HG03175 (cell line): ENCODE measurements at regions not wholly inside any gene's neighbourhood (a gene's known extent, or its start where the extent isn't known, plus 50 kb on each side); places are given as distances from the start of the nearest gene placed in this dataset.

Experiments used
- ATAC-seq: cut with Tn5 transposase; IDR thresholded peaks from one replicate; pipeline ENCODE4 v1.9.1; 2021; ENCODE audit warnings: mild to moderate bottlenecking, moderate library complexity; ENCODE audit not compliant: unreplicated experiment

DNA sequence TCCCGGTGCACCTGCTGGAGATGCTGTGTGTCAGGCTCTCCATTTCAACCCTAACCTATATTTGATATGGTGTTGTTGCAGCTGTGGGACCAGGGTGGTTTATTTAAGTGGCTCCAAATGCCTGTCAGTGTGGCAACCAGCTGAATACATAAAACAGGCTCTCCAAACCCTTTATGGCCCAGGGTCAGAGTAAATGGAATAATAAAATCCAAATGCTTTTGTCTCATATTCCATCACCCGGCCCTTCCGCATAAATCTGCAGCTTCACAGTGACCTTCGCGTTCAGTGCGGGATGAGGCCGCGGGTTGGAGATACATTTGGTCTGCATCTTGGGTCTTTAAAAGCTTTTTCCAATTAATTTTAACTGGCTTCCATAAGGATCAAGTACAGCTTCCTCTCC, 382.1 kb upstream of the NR2F2 start:
- no peak for ATAC-seq

DNA sequence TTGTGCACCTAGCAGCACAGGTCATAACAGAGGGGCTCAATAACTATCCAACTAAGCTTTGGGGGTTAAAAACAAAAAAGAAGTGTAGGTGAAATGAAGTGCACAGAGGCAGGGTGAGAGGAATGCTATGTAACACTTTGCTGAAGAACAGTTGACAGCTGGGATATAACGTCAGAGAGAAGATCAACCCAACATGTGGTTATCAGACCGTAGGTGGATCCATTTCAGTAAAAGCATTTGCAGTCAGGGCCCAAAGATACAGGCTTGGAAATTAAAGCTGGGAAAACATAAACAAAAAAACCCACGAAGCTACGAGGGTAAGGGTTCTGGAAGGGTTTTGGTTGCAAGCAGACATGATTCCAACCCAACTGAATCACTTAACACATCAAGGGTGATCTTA, 377.5 kb upstream of the NR2F2 start:
- no peak for ATAC-seq

DNA sequence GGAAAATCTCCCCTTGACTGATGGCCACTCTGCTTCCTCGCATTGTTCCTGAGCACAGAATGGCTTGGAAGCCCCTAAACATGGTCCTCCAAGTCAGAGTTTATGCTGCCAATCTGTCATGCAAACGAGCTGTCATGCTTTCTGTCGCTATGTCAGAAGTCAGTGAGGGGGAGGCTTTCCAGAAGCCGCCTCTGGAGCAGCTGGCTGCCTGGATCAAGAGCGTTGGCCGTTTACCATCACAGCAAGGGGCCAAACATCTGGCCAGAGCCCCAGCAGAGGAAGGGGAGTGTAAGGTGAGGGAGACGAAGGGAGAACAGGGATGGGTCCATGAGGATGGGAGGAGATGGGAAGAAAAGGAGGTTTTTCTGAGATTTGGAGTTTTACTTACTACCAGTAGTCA, 372.6 kb upstream of the NR2F2 start:
- no peak for ATAC-seq

DNA sequence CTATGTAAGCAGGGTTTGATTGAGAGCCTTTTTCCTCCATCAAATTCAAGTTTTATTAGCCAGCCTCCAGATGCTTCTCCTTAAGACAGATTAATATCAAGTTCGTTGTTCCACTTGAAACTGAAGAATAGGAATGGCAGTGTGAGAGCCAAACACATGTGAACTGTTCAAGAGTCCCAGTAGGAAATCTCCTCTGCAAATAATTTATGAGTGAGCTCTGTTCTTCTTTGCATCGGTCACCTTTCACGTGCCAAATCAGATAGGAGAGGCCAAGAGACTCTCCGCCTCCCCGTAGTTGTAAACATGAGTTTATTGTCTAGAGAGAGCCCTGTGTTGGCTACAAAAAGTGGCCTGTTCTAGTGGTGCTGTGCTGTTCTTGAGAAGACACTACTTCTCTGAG, 372.1 kb upstream of the NR2F2 start:
- ATAC-seq = no peak

DNA sequence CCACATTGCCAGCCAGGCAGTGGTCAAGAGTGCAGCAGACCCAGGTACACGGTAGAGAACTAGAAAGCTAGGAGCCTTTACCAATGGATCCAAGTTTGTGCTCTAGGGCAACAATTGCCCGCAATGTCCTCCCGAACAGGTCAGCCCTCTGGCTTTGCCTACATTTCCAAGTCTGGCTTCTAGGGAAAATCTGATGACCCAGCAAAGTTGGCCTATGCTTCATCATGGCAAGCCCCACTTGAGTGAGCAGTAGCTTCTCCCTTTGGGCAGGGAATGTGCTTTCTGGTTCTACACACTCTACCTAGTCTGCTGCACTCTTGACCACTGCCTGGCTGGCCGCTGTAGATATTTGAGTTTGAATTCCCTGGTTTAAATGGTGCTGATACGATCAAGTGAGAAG, 361.6 kb upstream of the NR2F2 start:
- no peak for ATAC-seq

DNA sequence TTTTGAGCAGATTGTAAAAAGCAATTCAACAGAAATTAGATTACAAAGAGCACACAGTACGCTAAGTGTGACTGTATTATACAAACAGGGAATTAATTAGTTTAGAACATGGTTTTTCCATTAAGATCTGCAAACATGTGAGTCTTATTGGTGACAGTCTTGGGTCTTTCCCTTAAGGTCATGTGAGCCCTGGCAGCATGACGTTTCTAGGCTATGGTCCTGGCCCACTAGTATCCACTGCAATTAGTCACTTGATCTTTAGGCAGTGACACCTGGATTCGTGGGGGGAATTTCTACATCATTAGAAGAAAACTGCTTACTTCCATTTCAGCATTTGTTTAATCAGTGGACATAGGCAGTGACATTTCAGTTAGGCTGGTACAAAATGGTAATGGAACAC, 360.2 kb upstream of the NR2F2 start:
- ATAC-seq = no peak

DNA sequence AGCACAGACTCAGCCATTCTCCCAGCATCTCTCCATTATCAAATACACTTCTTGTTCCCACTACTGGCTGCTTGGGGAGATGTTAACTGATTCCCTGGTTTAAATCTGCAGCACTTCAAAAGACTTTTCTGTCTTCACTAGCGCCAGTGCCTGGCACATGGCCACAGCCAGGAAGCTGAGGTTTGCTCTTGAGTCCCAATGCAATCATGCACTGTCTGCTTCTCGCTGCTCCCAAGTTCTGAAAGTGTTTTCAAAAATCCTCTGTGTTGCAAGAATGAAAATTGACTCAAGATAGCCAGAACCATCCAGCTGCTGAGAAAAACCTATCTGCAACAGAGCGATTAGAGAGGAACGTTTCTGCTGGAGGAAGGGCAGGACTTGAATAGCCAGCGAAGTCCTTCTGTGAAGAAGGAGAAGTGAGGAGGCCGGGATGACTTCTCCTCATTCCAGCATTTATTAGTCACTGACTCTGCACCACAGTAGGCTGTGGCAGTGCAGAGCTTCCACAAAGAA, 358.4 kb upstream of the NR2F2 start:
- no peak for ATAC-seq

DNA sequence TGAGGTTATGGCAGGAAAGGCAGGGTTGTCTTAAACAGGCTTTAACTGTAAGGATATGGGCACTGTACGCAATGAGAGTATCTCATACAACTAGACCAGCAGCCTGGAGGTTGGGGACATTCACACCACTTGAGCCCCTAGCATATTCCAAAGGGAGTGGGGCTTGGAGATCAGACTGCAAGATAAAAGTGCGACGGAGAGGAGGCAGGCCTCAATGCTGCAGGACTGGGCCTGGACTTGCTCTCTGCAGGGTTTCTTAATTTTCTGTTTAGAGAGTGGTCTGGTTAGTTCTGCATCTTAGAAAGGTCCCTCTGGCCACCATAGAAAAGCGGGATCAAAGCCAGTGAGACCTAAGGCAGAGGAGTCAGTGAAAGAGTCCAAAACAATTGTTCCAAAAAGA, 357.7 kb upstream of the NR2F2 start:
- no peak for ATAC-seq

DNA sequence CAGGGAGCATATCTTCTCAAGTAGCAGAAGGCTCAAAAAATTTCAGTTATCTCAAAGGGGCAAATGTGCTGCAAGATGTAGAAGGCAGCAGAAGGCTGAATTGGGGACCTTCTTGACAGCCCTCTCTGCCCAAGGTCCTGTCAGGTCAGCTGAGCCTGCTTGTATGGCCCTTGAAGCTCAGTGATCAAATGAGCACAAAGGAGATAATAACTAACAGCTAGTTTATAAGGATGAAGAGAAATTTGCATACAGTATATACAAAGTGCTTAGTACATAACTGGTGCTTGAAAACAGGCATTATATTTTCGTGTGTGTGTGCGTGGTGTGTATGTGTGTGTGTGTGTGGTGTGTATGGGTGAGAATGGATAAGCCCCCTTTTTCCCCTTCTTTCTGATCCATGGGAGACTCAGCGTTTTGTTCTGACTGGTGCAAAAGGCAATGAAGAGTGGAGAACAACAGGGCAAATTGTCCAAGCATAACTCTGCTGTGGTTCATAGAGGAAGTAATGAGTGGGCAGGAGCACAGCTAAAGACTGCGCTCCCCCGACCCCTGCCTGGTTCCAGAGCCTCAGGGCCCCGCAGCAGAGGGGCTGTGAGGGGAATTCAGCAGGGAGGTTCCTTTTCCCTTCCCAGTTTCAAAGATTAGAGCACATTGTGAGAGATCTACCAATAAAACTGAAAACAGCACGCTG, 356.8 kb upstream of the NR2F2 start:
- peak; percentile 51 for ATAC-seq

DNA sequence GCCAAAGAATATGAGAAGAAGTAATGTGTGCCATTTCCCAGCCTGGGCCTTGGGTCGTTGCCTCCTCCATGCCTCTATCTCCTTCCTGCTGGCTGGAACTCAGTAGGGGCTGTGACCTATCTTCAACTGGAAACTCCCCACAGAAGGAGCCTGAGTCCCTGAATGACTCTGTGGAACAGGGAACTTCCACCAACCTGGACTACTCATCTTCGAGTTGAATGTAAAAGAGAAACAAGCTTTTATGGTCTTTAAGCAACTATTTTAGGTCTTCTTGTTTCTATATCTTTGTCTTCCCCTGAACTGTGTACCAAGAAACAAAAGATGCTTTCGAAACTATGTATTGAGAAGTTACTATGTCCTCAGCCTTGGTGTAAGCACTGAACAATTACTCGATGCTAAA, 355.3 kb upstream of the NR2F2 start:
- ATAC-seq = no peak

DNA sequence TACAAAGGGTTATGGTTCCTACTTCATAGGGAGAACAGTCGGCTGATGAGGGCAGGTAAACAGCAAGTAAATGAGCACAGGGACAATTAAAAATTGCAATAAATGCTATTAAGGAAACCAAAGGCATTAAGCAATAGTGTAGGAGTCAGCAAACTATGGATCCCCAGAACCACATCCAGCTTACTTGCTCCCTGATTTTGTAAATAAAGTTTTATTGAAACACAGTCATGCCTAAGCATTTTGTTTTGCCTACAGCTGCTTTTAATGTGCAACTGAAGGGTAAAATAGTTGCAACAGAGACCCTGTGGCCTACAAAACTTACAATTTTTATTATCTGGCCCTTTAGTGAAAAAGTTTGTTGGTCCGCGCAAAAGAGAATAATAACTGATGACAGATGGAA, 351.2 kb upstream of the NR2F2 start:
- ATAC-seq = no peak

DNA sequence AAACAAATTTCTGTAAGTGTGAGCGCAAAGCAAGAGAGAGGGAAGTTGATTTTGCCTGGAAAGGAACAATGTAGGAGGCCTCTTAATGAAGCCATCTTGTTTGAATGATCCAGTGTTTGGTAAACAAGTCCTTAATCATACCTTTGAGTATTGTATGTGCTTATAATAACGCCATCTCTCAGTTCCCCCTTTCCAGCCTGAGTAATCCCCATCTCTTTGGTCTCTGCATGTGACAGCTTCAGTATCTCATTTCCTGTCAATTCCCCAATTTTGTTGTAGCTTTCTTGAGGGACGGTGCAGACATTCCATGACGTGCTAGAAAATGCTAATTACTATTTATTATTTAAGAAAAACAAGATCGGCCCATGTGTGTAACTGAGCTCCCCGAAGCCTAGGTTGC, 349.3 kb upstream of the NR2F2 start:
- ATAC-seq = no peak

DNA sequence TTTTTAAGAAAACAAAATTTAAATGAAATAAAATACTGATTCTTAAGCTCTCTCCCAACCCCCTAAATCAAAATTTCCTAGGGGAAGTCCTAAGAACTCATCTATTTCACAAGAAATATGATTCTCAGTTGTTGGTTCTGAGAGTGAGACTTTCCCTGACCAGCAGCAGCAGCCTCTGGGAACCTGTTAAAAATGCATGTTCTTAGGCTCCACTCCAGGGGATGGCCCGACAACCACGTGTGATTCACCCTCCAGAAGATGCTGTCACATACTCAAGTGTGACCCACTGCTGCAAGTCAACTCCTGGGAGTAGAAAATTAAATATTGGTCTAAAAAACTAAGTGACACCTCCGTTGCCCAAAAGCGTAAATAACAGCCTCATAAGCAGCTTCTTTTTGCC, 343.2 kb upstream of the NR2F2 start:
- no peak for ATAC-seq

DNA sequence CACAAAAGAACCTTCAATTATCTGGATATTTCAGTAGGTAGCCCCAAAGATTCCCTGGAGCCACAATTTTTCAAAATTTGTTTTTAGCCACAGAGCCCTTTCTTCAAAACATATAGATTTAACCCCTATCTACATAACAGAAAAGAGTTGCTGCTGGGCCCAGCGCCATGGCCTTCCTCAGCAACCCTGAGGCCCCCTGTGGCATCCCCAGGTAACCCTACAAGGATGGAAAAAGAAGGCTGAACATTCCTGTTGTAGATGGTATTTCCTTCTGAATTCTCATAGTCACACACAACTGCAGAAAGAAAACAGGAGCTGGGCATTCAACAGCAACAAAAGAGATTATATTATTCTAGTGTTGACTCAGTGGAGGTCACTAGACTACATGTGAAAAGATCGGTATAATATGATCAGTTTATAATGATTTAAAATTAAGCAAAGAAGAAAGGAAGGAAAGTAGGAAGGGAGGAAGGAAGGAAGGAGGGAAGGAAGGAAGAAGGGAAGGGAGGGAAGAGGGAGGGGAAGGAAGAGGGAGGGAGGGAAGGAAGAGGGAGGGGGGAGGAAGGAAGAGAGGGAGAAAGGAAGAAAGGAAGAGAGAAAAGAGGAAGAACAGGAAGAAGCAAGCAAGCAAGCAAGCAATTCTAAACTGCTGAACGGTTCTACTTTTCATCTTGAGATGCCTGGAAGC, 342.5 kb upstream of the NR2F2 start:
- ATAC-seq = no peak

DNA sequence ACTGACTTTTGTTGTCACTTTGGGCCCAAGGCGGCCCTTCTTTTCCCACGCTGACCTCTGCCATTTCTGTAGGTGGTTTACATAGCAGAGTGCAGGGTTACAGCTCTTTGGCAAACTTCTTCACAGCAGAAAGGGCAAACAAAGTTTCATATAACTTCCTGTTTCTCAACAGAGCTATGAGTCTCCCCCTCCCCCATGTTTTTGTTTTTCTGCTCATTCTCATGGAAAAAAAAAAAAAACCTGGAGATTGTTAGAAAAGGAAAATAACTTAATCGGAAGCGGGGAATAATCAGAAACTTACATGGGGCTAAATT, 342.0 kb upstream of the NR2F2 start:
- ATAC-seq = no peak

DNA sequence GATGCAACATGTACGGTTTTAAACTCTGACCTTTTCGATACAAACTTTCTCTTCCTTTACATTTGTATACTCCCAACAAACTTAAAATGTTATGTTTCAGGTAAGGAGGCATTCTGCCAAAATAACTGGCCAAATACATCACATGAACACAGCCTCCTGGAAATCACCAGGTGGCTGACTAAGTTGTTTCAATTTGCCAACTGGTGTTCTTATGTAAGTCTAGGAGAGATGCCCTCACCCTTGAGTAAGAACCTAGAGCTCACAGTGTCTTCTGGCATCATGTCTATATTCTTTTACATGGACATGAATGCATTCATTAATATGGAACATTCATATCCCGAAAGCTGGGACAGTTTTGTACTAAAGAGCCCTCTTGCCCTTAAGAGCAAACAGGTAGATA, 341.1 kb upstream of the NR2F2 start:
- no peak for ATAC-seq

DNA sequence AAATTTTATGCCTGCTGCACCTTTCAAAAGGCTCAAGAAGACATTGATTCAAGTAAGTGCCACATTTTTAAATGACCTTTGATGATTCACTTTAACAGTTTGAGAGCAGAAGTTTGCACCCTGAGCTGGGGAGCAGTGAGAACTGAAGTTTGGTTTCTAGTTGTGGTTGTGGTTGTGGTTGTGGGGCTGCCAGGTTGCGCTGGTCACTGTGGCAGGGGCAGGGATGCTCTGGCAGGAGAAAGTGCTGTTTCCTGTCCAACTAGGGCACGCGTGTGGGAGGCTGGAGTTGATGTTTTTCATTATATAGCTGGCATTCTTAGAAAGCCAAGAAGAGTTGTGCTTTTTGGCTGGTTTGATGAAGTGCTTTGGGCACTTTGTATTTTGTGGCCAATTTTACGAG, 339.7 kb upstream of the NR2F2 start:
- ATAC-seq = no peak

DNA sequence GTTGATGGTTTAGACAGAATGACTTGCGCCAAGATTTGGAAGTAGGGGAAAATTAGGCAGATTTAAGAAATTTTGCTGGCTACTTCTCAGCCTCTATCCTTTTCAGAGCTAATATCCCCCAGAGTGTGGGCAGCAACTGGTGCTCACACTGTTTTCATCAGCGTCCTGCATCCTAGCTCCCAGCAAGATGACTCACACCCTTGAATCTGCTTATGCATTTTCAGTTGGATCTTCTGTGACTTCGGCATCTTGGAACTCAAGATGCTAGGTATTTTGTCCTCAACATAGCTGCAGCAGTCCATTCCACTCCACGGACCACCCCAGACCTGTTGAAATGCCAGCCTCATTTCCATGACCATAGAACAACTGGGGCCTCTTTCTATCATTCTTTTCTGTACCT, 336.1 kb upstream of the NR2F2 start:
- ATAC-seq = no peak

DNA sequence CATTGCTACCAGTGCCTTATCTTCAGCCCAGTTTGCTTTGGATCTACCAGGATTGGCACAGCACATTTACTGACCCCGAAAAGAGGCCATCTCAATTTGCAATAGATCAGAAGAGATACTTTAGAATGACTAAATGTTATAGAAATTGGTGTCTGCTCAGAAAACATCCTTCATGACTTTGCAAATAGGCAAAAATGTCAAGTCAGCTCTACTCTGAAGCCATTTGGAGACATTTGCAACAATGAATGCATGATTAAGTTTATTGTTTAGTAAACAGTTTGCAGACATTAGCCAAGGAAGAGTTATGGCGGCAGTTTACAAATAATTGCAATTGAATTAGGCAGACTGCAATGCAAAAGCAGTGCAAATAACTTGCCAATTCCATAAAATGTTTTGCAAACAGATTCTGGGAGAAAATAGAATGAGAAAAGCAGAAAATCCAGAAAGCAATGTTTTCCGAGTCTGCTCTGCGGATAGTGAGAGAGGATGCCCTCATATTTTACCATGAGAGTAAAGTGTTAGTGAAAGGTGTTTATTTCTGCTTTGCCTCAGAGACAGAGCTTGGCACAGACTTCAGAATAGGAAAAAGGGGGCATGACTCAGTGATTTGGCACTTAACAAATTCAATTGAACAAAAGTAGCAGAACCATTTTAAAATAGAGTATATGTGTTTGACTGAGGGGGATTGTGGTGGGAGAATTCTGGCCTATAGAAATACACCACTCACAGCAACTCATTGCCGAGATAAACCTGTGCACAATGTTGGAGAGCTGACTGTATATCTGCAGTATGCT, 334.9 kb upstream of the NR2F2 start:
- ATAC-seq = no peak

DNA sequence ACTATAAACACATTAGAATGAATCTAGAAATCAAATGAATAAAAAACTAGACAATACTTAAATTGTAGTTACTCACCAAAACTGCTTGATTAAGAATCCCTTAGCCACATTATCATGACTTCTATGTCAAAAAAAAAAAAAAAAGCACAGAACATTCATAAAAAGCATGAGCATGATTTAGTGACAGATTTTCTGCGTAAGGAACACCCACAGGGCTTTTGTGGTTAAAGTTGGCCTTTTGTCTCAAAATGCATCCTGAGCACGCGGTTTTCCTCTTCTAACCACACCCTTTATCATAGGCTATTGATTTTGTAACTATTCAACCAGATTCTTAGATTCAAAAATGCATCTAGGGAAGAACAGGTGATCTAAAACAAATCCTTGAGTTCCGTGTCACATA, 334.0 kb upstream of the NR2F2 start:
- ATAC-seq = no peak

DNA sequence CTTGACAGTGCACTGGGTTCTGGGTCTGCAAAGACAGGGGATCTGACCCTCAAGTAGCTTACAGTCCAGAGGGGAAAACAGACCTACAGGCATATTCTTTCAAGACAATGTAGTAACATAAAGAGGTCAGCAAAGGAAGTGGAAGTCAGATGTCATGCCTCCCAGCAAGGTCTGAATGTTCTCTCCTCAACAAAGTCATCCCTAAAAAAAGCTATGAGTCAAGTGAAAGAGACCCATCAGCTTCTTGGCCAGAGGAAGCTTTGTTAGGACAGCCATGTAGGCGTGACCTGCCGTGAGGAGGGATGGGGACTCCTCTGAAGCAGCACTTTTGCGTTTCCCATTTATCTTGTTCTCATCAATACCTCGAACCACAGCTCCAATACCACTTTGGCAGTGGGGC, 331.6 kb upstream of the NR2F2 start:
- no peak for ATAC-seq
